WI38 (cell line): ENCODE measurements at regions not wholly inside any gene's neighbourhood (a gene's known extent, or its start where the extent isn't known, plus 50 kb on each side); places are given as distances from the start of the nearest gene placed in this dataset.

Experiments
- H3K4me3 ChIP-seq: 2 replicates; pipeline ENCODE4 v1.5.1; 2011; ENCODE audit warnings: low read depth, mild to moderate bottlenecking, control low read depth, low read length
- CTCF ChIP-seq: IDR thresholded peaks from 2 replicates; pipeline ENCODE4 v1.5.1; 2012; ENCODE audit warnings: low read depth, mild to moderate bottlenecking, control low read depth, low read length

GRCh38 chr22:47957649-47958048, 1195.2 kb downstream of the TBC1D22A start:
- H3K4me3 ChIP-seq: no peak overlapping the region
- no peak for TF ChIP-seq CTCF

- no peak overlapping the region for H3K4me3 ChIP-seq
- no peak for TF ChIP-seq CTCF
Observed at GRCh38 chr22:47954107-47954506, 1191.7 kb downstream of the TBC1D22A start.

- no peak overlapping the region for H3K4me3 ChIP-seq
- no peak for TF ChIP-seq CTCF
Observed at GRCh38 chr22:47944941-47945340, 1182.5 kb downstream of the TBC1D22A start.

GRCh38 chr22:47943729-47944700, 1181.6 kb downstream of the TBC1D22A start:
- TF ChIP-seq CTCF: no peak
- no peak overlapping the region for H3K4me3 ChIP-seq

- no peak for TF ChIP-seq CTCF
- H3K4me3 ChIP-seq: no peak overlapping the region
Observed at GRCh38 chr22:47940211-47940610, 1177.8 kb downstream of the TBC1D22A start.

GRCh38 chr22:47933891-47934290, 1171.4 kb downstream of the TBC1D22A start:
- no peak for TF ChIP-seq CTCF
- H3K4me3 ChIP-seq: no peak overlapping the region

- TF ChIP-seq CTCF: no peak
- no peak overlapping the region for H3K4me3 ChIP-seq
Observed at GRCh38 chr22:47933226-47933625, 1170.8 kb downstream of the TBC1D22A start.
